DMS153 treated with DMSO at 0.1 percent for 48 hours (cell line): ENCODE measurements at regions not wholly inside any gene's neighbourhood (a gene's known extent, or its start where the extent isn't known, plus 50 kb on each side); places are given as distances from the start of the nearest gene placed in this dataset.
A peak's percentile ranks its signal among the peaks of the same experiment; 100 is the strongest.

ENCODE experiments used
- DNase-seq: peaks from one replicate; lab custom pipeline; 2025; ENCODE audit not compliant: unreplicated experiment; lab: John Stamatoyannopoulos, UW

GRCh38 chr1:231108516-231109302, 53.1 kb upstream of the TRIM67 start:
- no peak for DNase-seq

- DNase-seq, result no peak
Measured at GRCh38 chr1:231107600-231108326, 54.1 kb upstream of the TRIM67 start.

DNA sequence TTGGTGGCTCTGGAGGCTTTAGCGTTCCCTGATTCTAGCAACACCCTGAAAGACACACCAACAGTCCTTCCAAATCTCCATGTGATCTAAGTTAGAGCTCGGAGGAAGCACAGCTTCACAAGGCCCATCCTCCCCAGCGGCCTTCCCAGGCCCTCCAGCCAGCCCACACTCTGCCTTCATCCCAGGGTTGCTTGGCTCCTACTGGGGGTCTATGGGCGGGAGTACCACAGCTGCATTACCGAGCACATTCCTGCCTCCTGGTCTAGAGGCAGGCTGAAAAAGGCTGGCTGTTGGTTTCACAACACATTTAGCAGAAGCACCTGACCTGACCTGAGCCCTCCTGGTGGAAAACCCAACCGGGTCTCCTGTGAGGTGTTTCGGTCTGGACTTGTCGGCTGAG, 54.7 kb upstream of the TRIM67 start:
- DNase-seq, result no peak

GRCh38 chr1:231106347-231106746, 55.5 kb upstream of the TRIM67 start:
- DNase-seq, result no peak

GRCh38 chr1:231104917-231105316, 56.9 kb upstream of the TRIM67 start:
- no peak for DNase-seq

- DNase-seq, result no peak
Measured at GRCh38 chr1:231103961-231104360, 57.9 kb upstream of the TRIM67 start.

GRCh38 chr1:231099996-231100767, 60.1 kb upstream of the FAM89A start:
- DNase-seq, result no peak

GRCh38 chr1:231099311-231099710, 59.3 kb upstream of the FAM89A start:
- no peak for DNase-seq

DNA sequence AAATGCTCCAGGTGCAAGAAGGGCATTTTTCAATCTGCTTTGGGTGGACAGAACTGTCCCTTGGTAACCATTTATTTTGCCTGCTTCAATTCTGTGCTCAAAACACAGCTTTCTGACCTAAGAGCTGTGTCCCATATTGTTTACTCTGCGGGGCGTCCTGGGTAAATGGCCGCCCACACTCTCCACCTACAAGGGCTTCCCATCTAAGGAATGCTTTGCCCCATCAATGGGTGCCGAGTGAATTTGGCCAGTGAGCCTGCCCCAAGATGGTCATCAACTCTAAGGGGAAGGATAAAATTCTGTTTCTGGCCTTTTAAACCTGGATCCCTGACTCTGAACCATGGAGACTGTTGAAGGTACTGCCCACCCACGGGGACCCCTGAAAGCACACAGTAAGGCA, 55.5 kb upstream of the FAM89A start:
- no peak for DNase-seq

GRCh38 chr1:231094421-231094820, 54.4 kb upstream of the FAM89A start:
- DNase-seq, result no peak

DNA sequence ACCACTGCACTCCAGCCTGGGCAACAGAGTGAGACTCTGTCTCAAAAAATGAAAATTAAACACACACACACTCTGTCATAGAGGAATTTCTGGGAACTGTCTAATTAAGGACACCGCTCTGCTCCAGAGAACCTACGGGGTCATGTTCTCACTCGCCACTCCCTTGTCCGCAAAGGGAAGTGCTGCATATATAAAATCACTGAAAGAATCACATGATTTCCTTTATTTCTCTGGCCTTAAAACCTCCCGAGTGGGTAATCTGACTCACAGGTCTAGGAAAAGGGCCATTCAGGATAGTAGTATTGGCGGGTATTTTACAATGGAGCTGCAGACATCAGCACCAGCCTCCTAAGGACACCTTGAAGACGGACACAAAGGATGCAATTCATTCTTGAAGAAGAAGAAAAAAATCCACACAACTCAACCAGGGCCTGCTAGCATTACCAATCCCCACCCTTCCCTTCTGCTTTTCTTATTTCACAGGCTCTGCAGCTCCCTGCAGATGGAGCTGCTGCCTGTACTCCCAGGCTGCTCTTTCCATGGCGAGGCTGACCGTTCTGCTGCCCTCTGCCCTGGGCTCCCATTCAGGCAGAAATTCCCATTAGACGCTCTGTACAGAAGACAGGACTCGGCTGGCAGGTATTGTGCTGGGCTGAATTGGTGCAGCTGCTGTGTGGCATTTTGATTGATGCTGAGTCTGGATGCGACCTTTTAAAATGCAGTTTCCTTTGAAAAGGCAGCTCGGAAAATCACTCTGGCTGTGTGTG, 53.3 kb upstream of the FAM89A start:
- peak; percentile 11 for DNase-seq

DNA sequence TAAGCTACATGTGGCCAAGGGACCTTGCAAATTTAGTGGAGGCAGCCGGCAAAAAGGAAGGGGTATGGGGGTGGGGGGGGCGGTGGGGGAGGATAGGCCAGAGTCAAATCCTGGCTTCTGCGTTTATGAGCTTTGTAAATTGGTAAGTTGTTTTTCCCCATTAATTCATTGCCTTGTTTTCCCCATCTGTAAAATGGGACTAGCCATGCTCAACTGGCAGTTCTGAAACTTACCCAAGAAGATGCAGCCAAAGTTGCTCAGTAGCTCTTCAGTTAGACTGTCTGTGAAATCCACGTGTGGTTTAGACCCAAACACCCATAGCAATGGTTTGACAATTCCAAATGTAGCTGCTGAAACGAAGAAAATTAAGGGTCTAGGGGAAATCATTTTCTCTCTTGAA, 52.3 kb upstream of the FAM89A start:
- no peak for DNase-seq

- no peak for DNase-seq
Measured at GRCh38 chr1:231091831-231092301, 51.8 kb upstream of the FAM89A start.

GRCh38 chr1:231091415-231091814, 51.4 kb upstream of the FAM89A start:
- DNase-seq, result no peak
